ENCODE measurements at regions not wholly inside any gene's neighbourhood (a gene's known extent, or its start where the extent isn't known, plus 50 kb on each side); places are given as distances from the start of the nearest gene placed in this dataset.

- Histone ChIP-seq H3K27me3 (ENCODE audit: control insufficient read depth in 1 of 2, insufficient read depth in 2 of 2, low read length in 2 of 2) (no peaks in the 10 kb centered on the region), H3K4me1 (ENCODE audit: insufficient read depth, low read length) (no peaks in the 10 kb centered on the region), H3K36me3 (replicated peaks in 1 of 2; ENCODE audit: control insufficient read depth in 1 of 2, insufficient read depth in 2 of 2, low read length in 2 of 2) (no peaks in the 10 kb centered on the region), H3K4me3 (replicated peaks in 1 of 3; ENCODE audit: insufficient read depth in 1 of 3, low read depth in 2 of 3, low read length in 3 of 3) (no peak overlapping the region), H3K27ac (ENCODE audit: extremely low read length, insufficient read depth, low read length) (no peak overlapping the region), H3K4me2 (ENCODE audit: low read depth, low read length) (no peak overlapping the region), H3K79me2 (ENCODE audit: insufficient read depth, low read length) (no peaks in the 10 kb centered on the region), H4K20me1 (ENCODE audit: insufficient read depth, low read length) (no peaks in the 10 kb centered on the region), H2AFZ (ENCODE audit: low read length) (no peak overlapping the region), H3K9me3 (ENCODE audit: low read length) (no peaks in the 10 kb centered on the region), H3K9ac (ENCODE audit: insufficient read depth, low read depth, low read length) (no peak overlapping the region)
- FAIRE-seq (no peak), ATAC-seq (no peak), DNase-seq (ENCODE audit: low spot score) (no peak)
- 3% methylated on average over 2 of the region's 2 CpGs for WGBS (ENCODE audit: low lambda C conversion rate)
- ChIA-PET POLR2A (no interaction called here), CTCF (ENCODE audit: low intra/inter-chr PET ratio, low total read pairs) (no interaction called here)
- TF ChIP-seq GFI1 (CRISPR knock-in tag; IDR thresholded peaks at IDR 0.05; ENCODE audit: borderline replicate concordance) (no peak), ATF1 (CRISPR knock-in tag; IDR thresholded peaks at IDR 0.05) (no peak), DZIP1 (CRISPR knock-in tag; IDR thresholded peaks at IDR 0.05) (no peak), ZNF615 (CRISPR knock-in tag; IDR thresholded peaks at IDR 0.05; ENCODE audit: borderline replicate concordance) (no peak)
- TF ChIP-seq, protein P1, sequence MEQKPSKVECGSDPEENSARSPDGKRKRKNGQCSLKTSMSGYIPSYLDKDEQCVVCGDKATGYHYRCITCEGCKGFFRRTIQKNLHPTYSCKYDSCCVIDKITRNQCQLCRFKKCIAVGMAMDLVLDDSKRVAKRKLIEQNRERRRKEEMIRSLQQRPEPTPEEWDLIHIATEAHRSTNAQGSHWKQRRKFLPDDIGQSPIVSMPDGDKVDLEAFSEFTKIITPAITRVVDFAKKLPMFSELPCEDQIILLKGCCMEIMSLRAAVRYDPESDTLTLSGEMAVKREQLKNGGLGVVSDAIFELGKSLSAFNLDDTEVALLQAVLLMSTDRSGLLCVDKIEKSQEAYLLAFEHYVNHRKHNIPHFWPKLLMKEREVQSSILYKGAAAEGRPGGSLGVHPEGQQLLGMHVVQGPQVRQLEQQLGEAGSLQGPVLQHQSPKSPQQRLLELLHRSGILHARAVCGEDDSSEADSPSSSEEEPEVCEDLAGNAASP (CRISPR knock-in tag; IDR thresholded peaks at IDR 0.05; ENCODE audit: borderline replicate concordance): no peak
- in situ Hi-C loops (cut with HindIII; ENCODE audit: extremely low pct_ligation_motif_present, low pct_unique_long_range_greater_than_20kb): no loop called here
- intact Hi-C loops (cut with micrococcal nuclease; ENCODE audit: unreplicated experiment): no loop called here
- BruUV-seq (replicated peaks): no TSS peak
Observed at GRCh38 chr4:22187203-22187820, 238.7 kb upstream of the KCNIP4 start.
